Medulla oblongata (tissue), 1 donor: ENCODE measurements at regions not wholly inside any gene's neighbourhood (a gene's known extent, or its start where the extent isn't known, plus 50 kb on each side); places are given as distances from the start of the nearest gene placed in this dataset.
A peak's percentile ranks its signal among the peaks of the same experiment; 100 is the strongest.

Experiments used
- DNase-seq: peaks from one replicate; pipeline ENCODE4 v3.0.0-alpha.2; 2015; ENCODE audit errors: extremely low spot score

DNA sequence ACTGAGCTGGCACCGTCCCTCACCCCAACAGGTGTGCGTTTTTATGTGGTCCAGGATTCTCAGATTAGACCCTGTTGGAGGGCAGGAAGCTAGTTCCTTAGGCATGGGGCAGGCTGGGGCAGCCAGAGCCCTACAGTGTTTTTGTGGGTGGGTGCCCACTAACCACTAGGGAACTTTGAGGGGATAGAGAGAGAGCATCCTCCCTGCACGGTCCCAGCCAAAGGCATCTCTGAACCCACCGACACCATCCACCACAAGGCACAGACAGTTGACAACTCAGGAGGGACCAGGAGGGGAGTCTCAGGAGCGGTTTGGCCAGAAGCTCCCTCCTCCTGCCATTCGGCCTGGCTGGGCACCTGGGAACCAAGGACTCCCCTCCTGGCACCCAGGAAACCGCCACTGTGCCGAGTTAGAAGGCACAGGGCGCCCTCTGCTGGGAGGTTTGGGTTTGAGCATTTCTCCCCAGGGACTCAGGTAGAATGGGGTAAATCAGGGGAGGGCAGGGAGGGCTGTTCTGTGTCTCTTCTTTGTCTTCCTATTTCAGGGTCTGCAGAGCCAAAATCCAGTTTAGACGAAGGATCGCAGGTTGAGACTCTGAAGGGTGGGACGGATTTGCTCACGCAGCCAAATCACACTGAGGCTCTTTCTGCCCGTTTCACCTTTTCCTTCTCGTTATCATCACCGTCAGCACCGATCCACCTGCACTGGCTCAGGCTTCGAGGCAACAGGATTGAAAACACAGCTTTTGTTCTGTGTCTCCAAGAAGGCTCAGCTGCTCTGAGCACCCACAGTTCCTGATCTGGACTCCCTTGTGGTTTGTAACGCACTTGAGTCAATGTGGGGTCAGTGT lies 84.8 kb upstream of the COL13A1 start:
- peak; percentile 46 for DNase-seq

DNA sequence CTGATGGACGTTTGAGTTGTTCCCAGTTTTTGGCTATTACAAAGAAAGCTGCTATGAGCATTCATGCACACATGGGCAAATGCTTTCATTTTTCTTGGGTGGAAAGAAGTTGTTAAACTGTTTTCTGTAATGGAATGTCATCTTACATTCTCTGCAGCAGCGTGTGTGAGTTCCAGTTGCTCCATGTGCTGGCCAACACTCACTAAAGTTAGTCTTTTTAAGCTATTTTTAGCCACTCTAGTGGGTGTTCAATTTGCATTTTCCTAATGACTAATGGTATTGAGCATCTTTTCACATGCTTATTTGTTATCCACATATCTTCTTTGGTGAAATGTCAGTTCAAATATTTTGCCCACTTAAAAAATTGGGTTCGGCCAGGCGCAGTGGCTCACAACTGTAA lies 82.8 kb upstream of the COL13A1 start:
- DNase-seq: no peak

DNA sequence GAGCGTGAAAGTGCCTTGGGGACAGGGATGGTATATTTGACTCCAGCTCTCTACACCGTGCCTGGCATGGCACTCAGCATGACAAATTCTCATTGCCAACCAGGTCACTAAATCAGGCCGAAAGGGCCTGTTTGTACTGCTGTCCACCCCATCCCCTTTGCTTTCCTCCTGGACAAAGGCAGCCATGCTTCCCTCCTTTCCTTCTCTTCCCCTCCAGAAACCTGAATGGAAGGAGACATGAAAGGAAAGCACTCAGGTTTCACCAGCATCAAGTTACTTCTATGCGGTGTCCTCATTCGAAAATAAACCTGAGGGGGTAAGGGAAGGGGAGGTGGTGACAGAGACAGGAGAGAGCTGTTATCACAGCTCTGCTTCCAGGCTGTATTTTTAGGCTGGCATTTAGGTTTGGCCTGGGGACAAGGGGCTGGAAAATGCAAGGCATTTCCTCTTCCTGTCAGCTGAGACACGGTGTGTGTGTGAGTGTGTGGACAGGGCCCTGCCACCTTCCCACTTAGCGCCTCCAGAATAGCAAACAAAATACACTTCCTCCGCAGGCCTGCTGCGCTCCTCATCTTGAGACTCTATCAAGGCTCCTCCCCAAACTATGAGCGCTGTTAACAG lies 79.9 kb upstream of the COL13A1 start:
- DNase-seq: no peak

DNA sequence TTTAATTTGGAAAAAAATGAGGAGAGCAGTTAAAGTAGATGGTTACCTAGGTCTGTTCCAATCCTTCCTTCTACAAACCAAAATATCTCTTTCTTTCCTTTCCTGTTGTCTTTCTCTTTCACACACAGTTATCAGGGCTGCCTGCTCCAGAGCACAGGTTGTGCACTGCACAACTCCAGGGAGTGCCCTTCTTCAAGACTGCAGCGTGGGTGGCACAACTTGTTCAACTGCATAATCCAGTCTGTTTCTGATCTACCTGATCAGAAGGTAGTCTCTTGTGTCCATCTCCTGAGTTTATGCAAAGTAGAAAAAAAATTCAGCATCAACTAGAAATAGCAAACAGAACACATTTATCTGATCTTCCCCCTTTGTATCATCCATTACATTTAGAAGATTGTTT lies 78.1 kb upstream of the COL13A1 start:
- no peak for DNase-seq

DNA sequence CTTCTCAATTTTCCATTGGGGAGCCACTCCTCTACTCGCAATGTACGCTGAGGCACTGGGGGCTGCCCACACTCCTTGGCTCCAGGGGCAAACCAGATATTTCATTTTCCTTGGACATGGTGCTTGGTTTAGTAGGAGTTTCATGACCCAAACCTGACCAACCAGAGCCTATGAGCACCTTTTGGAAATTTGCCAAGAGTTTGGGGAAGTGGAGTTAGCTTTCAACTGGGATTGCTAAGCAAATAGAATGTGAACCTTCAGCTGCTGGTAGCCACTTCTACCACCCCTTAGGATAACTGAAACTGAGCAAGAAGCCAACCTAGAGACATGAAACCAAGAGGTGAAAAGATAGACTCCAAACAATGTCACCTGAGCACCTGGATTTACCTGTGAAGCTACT lies 74.9 kb upstream of the COL13A1 start:
- DNase-seq: no peak

DNA sequence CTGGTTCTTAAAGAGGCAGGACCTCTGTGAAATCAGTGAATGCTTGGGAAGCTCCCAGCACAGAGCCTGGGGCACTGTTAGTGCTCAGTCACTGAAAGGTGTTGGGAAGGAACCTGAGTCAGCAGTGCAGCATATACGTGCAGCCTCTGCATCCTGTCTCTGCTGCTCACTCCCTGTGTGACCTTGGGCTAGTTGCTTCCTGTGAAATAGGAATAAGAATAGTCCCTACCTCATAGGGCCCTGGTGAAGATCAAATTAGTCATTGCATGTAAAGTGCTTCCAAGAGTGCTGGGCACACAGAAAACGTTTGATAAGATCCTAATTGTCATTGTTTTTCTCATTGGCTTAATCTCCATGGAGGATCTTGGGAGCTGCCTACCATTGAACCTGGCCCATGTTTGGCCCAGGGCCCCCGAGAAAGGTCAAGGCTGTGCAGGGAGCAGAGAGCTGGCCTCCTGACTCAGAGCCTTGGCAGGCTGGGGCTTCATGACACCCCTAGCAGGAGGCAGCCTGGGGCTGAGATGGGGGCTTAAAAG lies 73.3 kb upstream of the COL13A1 start:
- DNase-seq: no peak

DNA sequence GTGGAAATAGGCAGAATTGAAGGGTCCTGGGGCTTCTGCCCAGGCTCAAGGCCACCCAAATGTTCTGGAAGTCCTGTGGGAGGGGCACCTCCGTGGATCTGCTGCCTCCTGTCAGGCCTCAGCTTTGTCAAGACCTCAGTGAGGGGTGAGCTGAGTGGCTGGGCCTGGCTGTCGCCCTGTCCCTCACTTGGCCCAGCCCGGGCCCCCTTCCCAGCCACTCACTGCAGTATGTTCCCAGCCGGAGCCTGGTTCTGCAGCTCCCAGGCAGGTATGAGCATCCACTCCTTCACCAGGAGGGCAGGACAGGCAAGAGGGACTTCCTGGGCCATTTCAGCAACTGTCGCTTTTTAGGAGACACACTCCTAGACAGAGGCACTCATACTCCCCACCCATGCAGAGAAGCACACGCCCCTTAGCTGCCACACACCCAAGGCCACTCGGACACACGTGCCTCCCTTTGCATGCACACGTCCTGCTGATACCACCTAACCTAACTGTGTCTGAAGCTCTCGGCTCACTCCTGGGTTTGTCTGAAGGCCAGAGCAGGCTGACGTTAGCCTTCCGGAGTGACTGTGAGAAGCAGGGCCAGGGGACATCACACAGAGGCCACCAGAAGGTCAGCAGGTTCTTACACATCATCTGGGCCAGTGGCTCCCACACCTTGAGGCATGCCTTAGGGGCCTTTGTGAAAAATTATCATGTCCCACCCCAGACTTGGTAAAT lies 72.2 kb upstream of the COL13A1 start:
- no peak for DNase-seq

DNA sequence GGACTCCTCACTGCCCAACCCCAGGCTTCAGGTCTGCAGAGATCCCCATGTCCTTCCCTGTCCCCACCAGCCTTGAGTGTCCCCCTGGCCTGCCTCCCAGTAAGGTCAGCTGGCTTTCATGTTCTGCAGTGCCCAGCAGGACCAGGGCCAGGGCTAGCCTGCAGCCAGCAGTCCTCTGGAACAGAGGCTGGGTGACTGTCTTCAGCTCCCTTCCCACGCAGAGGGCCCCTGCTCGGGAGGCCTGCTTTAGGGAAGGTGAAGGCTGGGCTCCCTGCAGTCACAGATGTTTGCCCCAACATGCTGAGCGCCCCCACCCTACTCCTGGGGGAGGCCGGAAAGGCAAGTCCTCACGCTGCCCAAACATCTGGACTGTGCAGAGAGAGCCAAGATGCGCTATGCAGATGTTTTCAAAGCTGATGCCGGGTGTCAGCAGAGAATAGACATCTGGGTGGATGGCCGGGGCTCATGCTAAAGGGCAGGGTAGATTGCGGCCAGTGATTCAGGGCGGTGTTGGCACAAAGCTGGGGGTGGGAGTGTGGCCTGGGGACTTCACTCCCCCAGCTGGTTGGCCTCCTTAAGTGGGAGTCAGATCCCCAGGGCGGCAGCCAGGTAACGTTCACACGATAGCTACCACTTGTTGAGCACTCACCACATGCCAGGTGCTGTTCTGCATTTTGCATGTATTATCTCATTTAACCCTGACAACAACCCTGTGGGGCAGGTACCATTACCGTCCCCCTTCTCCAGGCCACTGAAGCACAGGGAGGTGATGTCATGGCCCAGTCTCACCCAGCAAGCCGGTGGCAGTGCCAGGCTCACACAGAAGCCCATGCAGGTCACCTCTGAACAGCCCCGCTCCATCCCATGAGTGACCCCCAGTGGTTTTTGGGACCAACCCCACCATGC lies 71.2 kb upstream of the COL13A1 start:
- peak; percentile 47 for DNase-seq

DNA sequence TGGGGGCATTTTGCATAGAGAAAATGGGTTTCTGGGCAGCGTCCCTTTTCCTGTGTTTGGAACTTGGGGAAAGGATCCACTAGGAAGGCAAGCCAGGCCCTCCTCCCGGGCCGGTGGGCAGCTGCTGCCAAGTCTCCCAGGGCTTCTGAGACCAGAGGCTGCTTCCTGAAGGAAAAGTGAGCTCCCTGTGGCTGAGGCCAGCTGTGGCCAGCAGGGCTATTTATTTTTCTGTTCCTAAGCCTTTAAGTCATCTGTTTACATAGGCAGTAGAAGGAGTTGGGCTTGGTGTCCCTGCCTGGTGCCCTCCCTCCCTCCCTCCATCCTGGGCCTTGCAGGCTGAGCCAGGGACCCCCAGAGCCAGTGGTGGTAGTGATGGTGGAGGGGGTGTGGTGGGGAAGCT lies 70.5 kb upstream of the COL13A1 start:
- no peak for DNase-seq

DNA sequence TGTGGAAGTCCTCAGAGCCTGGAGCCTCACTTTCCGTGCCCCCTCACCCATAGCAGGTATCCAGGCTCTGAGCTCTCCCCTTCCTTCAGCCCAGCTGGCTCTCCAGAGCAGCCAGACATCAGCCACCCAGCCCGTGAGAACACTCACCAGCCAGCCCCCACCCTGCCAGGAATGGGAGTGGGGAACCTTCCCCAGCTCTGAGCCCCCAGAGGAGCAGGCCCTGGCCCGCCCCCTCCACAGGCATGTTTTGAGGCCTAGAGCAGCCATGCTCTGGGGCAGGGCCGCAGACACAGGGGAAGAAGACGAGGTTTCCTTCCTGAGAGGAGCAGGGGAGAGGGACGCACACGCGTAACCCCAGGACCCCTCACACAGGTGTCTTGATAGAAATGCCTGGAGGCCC lies 70.0 kb upstream of the COL13A1 start:
- DNase-seq: no peak

DNA sequence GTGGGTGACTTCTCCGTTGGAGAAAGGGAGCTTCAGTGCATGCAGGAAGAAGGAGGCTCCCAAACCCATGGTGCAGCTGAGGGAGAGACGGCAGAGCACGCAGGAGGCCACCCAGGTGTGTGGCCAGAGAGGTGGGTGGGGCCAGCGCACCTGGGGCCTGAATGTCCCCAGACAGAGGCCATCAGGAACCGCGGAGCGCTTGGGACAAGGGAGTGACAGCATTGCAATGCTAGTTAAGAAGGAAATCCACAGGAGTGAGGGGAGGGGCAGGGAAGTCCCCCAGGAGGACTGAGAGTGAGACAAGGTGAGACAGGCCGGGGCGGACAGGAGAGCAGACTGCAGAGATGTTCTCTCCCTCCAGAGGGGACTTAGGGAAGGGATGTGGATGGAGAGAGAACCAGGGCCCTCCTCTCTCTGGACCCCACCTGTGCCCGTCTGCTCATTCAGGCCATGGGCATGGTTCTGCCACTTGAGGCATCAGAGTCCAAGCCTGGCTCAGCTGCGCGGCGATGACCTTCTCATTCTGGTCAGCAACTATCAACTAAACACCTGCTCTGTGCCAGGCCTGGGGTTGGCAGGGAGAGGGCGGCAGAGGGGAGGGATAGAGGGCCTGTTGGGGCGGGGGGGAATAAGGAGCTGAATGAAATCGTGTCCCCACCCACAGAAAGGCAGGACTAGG lies 69.4 kb upstream of the COL13A1 start:
- no peak for DNase-seq

DNA sequence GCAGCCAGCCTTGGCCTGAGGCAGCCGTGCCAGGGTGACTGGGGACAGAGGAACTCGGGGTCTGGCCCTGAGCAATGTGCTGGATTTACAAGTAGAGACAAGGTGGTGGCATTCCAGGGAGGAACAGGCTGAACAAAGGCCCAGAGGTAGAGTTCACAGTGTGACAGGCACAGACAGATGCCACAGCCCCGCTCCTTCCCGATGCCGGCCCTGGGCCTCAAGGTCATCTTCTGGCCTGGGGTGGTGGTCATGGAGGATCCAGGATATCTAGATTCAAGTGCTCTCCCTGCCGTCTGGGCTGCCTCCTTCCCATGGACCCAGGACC lies 68.9 kb upstream of the COL13A1 start:
- DNase-seq: no peak

DNA sequence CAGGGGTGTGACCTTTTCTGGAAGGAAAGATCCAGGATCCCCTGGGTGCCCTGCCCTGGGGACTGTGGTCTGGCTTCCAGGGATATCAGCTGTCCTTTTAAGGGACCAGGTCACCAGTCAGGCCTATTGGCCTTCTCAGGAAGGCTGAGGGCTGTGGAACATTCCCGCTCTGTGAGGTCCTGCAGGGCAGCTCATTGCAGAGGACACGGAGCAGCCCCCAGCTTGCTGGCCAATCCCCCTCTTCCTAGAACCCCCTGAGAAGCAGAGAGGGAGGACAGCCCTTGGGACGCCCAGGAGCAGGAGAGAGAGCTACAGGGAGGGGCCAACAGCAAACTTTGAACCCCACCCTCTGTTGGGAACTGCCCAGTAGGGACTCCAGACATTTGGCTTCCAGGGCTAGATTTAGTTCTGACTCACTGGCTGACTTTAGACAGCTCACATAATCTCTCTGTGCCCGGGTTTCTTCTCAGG lies 67.9 kb upstream of the COL13A1 start:
- DNase-seq: no peak

DNA sequence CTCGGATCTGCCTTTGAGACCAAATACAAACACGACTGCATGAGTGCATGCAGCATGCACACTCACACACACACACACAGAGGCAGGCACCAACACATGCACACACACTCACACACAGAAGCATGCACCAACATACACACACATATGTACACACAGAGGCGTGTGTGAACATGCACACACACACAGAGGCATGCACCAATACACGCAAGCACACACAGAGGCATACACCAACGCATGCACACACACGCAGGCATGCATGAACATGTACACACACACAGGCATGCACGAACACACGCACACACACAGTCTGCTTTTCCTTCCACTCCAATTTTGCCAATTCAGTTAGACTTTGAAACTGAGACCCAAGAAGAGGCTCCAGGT lies 67.3 kb upstream of the COL13A1 start:
- no peak for DNase-seq

DNA sequence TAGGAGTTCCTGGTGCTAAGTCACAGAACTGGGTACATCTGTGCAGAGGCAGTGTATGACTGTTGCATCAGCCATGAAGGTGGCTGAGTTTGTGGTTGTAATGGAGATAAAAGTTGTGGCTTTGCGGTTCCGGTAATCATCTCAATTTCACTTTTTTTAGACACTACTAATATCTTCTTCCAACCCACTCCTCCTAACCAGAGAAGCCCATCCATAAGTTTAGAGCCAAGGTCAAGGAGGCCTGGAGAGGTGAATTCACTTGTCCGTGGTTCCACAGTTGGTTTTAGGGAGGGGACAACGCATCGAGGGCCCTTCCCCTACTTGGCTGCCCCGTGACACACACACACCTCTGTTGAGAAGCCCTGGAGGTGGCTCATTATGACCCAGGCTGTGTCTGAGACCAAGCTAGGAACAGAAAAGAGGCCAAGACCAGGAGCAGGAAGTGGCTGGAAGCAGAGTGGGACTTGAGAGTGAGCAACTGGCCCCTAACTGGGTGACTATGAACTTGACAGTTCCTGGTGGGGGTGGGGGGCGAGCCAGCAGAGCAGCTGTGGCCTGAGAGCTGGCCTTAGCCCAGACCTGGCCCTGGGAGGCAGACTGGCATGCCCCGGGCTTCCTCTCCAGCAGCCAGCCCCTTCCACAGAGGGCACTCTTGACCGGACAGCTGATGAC lies 66.8 kb upstream of the COL13A1 start:
- DNase-seq: no peak

DNA sequence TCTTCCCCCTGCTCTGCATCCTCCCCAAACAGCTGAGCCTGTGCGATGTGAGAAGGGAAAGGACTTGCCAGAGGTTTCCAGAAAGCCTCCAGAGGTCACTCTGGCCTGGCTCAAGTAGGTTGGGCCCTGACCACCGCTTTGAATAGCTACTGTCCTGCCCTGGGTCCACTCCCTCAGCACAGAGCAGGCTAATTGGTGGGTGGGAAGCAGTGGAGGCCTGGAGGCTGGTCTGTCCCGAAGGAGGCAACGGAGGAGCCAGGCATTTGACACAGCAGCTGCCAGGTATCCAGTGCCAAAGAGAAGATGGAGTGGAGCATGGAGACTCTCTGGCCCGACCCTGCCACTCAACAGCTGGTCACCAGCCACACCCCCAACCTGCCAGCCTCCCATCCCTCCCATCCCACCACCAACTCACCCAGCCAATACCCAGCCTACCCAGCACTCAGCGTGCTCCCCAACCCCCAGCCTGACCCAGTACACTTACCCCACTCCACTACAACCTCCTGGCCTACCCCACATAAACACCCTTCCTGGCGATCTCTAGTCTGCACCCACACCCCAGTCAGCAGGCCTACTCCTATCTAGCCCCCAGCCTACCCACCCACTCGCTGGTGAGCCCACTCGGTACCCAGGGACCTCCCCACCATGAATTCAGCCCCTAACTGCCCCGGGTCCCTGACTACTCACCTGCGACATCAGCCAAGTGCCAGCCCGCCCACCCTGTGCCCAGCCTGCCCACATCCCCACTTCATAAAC lies 64.6 kb upstream of the COL13A1 start:
- DNase-seq: peak; percentile 10

DNA sequence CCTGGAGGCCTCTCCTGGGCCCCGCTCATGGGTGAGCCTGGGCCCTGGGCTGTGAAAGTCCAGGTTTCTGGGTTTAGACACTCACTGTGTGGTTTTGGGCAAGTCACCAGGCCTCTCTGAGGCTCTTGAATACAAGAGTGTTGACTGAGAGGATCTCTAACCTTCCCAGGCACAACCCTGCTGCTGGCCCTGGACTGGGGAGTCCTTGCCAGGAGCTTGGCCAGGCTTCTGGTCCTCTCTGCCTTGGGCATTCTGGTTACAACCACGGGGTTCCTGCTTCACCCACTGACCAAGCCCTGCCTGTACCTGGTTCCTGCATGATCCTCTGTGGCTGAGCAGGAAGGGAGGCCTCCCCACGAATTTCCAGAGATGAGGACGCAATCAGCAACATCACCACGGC lies 63.6 kb upstream of the COL13A1 start:
- peak; percentile 25 for DNase-seq

DNA sequence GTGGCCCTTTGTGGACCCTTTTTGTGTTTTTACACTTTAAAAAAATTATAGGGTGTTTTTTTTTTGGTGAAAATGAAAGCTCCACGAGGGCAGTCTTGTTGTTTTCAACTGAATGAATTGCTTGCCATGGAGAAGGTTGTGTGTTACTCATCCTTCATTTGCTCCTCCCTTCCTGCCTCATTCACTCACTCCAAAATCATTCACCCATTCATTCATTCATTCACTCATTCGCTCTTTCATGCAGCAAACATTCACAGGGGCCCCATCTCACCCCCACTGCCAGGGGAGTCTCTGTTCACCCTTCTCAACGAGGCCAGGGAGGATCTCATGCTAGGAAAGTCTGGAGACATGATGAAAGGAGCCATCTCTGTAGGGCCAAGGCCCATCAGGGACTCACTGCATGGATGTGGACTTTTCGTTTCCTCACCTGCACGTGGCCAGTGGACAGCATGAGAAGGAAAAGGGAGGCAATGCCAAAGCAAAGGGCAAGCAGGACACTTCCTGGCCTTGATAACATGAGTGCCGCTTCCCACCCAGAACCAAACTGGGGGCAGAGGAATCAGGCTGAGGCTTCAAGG lies 62.8 kb upstream of the COL13A1 start:
- no peak for DNase-seq

DNA sequence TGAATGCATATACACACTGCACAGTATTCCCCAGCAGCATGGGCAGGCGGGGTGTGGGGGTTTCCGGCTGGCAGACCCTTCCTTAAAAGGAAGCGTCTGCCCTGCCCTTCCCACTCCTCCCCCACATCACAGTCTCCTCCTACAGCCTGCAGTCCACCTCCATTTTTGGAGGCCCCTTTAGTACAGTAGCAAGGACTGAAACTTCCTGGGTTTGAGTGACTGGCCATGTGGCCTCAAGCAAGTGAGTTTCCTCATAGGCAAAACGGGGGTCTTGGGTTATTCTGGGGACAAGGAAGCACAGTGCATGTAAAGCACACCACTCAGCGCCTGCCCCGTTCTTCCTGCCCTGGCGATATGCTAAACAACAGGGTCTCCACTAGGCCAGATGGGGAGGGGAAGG lies 62.1 kb upstream of the COL13A1 start:
- no peak for DNase-seq
